ENCODE measurements at regions not wholly inside any gene's neighbourhood (a gene's known extent, or its start where the extent isn't known, plus 50 kb on each side); places are given as distances from the start of the nearest gene placed in this dataset.

DNA sequence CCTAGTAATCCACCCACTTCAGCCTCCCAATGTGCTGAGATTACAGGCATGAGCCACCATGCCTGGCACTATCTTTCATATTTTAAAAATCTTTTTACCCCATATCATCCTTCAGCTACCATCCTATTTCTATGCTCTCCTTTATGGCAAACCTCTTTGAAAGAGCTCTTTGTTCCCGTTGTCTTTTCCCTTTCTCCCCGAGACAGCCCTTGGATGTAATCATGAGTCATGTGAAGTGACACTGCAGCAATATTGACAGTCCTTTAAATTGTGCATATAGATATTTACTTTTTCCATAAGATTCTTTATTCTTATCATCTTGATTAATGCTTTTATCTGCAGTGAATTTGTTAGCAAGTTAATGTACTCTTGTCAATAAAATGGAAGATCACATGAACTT lies 286.6 kb downstream of the ANKRD7 start:
- H3K4me1 Mint-ChIP-seq (ENCODE audit: low read depth, unreplicated experiment) = no peaks in the 10 kb centered on the region
- intact Hi-C loops (cut with micrococcal nuclease; ENCODE audit: unreplicated experiment) = no loop called here
- POLR2A ChIA-PET = no interaction called here

DNA sequence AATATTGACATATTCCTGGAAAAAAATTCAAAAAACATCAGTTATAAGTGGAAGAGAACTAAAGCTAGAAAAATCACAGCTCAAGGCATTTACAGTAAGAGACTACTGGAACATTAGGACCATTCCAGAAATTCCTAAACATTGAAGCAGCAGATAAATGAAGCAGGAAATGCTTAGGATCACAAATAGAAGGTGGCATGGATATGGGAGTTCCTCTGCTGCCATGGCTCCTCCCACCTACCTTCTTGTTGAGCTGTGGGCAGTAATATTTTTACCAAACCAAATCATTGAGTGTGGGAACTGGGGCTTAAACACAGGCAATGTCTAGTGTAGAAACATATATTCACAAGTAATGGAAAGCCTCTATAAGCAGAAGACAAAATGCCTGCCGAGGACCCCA lies 292.8 kb downstream of the ANKRD7 start:
- TF ChIP-seq, protein P1, sequence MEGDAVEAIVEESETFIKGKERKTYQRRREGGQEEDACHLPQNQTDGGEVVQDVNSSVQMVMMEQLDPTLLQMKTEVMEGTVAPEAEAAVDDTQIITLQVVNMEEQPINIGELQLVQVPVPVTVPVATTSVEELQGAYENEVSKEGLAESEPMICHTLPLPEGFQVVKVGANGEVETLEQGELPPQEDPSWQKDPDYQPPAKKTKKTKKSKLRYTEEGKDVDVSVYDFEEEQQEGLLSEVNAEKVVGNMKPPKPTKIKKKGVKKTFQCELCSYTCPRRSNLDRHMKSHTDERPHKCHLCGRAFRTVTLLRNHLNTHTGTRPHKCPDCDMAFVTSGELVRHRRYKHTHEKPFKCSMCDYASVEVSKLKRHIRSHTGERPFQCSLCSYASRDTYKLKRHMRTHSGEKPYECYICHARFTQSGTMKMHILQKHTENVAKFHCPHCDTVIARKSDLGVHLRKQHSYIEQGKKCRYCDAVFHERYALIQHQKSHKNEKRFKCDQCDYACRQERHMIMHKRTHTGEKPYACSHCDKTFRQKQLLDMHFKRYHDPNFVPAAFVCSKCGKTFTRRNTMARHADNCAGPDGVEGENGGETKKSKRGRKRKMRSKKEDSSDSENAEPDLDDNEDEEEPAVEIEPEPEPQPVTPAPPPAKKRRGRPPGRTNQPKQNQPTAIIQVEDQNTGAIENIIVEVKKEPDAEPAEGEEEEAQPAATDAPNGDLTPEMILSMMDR (IDR thresholded peaks at IDR 0.05; ENCODE audit: insufficient read depth in 1 of 2, low read depth in 1 of 2, low read length in 1 of 2, severe bottlenecking in 1 of 2, unreplicated experiment in 1 of 2) = no peak
- no peaks in the 10 kb centered on the region for H3K27me3 ChIP-seq (replicated peaks; ENCODE audit: control insufficient read depth, insufficient read depth, low read length)
- intact Hi-C loops (cut with micrococcal nuclease; ENCODE audit: unreplicated experiment) = no loop called here
- Mint-ChIP-seq H3K9me3 (ENCODE audit: unreplicated experiment) (no peaks in the 10 kb centered on the region), H3K27ac (ENCODE audit: unreplicated experiment) (no peak overlapping the region), H3K36me3 (ENCODE audit: insufficient read depth, unreplicated experiment) (no peaks in the 10 kb centered on the region), H3K4me1 (ENCODE audit: low read depth, unreplicated experiment) (no peaks in the 10 kb centered on the region), H3K4me3 (ENCODE audit: unreplicated experiment) (no peak overlapping the region), H3K27me3 (ENCODE audit: insufficient read depth, unreplicated experiment) (no peaks in the 10 kb centered on the region)
- POLR2A ChIA-PET = no interaction called here
- CTCF ChIA-PET = no interaction called here
- H3K4me3 ChIP-seq (ENCODE audit: low read depth, low read length) = no peak overlapping the region
- no TSS peak for BruUV-seq (replicated peaks)
- H3K36me3 ChIP-seq (ENCODE audit: control insufficient read depth, insufficient read depth, low read length) = no peaks in the 10 kb centered on the region
- H3K9me3 ChIP-seq = no peaks in the 10 kb centered on the region
- no peaks in the 10 kb centered on the region for H3K4me1 ChIP-seq
- DNase-seq = no peak

More for the DNA sequence above, 286.6 kb downstream of the ANKRD7 start:
- Mint-ChIP-seq H3K27me3 (ENCODE audit: insufficient read depth, unreplicated experiment) (no peaks in the 10 kb centered on the region), H3K9me3 (ENCODE audit: unreplicated experiment) (no peaks in the 10 kb centered on the region), H3K36me3 (ENCODE audit: insufficient read depth, unreplicated experiment) (no peaks in the 10 kb centered on the region), H3K4me3 (ENCODE audit: unreplicated experiment) (no peak overlapping the region), H3K27ac (ENCODE audit: unreplicated experiment) (no peak overlapping the region)
- H3K4me3 ChIP-seq (ENCODE audit: low read depth, low read length) = no peak overlapping the region
- no TSS peak for BruUV-seq (replicated peaks)
- H3K4me1 ChIP-seq = no peaks in the 10 kb centered on the region
- H3K36me3 ChIP-seq (ENCODE audit: control insufficient read depth, insufficient read depth, low read length) = no peaks in the 10 kb centered on the region
- H3K27me3 ChIP-seq (replicated peaks; ENCODE audit: control insufficient read depth, insufficient read depth, low read length) = no peaks in the 10 kb centered on the region
- H3K9me3 ChIP-seq = no peaks in the 10 kb centered on the region
- TF ChIP-seq, protein P1 (IDR thresholded peaks at IDR 0.05; ENCODE audit: insufficient read depth in 1 of 2, low read depth in 1 of 2, low read length in 1 of 2, severe bottlenecking in 1 of 2, unreplicated experiment in 1 of 2) = no peak
- DNase-seq = no peak
- CTCF ChIA-PET = no interaction called here

DNA sequence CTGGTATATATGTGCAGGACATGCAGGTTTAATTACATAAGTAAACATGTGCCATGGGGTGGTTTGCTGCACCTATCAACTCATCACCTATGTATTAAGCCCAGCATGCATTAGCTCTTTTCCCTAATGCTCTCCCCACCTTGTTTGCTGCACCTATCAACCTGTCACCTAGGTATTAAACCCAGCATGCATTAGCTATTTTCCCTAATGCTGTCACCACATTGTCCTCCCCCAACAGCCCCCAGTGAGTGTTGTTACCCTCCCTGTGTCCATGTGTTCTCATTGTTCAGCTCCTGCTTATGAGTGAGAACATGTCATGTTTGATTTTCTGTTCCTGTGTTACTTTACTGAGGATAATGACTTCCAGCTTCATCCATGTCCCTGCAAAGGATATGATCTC lies 300.5 kb downstream of the ANKRD7 start:
- Mint-ChIP-seq H3K9me3 (ENCODE audit: unreplicated experiment) (no peaks in the 10 kb centered on the region), H3K4me1 (ENCODE audit: low read depth, unreplicated experiment) (no peaks in the 10 kb centered on the region), H3K36me3 (ENCODE audit: insufficient read depth, unreplicated experiment) (no peaks in the 10 kb centered on the region), H3K27ac (ENCODE audit: unreplicated experiment) (no peak overlapping the region), H3K27me3 (ENCODE audit: insufficient read depth, unreplicated experiment) (no peaks in the 10 kb centered on the region), H3K4me3 (ENCODE audit: unreplicated experiment) (no peak overlapping the region)
- TF ChIP-seq, protein P1 (IDR thresholded peaks at IDR 0.05; ENCODE audit: insufficient read depth in 1 of 2, low read depth in 1 of 2, low read length in 1 of 2, severe bottlenecking in 1 of 2, unreplicated experiment in 1 of 2) = no peak
- intact Hi-C loops (cut with micrococcal nuclease; ENCODE audit: unreplicated experiment) = no loop called here
- CTCF ChIA-PET = no interaction called here
- no peaks in the 10 kb centered on the region for H3K27me3 ChIP-seq (replicated peaks; ENCODE audit: control insufficient read depth, insufficient read depth, low read length)
- POLR2A ChIA-PET = no interaction called here
- H3K9me3 ChIP-seq = no peaks in the 10 kb centered on the region
- no TSS peak for BruUV-seq (replicated peaks)
- no peaks in the 10 kb centered on the region for H3K36me3 ChIP-seq (ENCODE audit: control insufficient read depth, insufficient read depth, low read length)
- H3K4me1 ChIP-seq = no peaks in the 10 kb centered on the region
- no peak for DNase-seq
- H3K4me3 ChIP-seq (ENCODE audit: low read depth, low read length) = no peak overlapping the region

All from Caco-2 (cell line).